ENCODE measurements at regions not wholly inside any gene's neighbourhood (a gene's known extent, or its start where the extent isn't known, plus 50 kb on each side); places are given as distances from the start of the nearest gene placed in this dataset.
A peak's percentile ranks its signal among the peaks of the same experiment; 100 is the strongest.
"Not testable (repeated sequence)": the region's sequence is repeated elsewhere in the genome, so short reads cannot be mapped to it uniquely, and the experiment has no call there.

DNA sequence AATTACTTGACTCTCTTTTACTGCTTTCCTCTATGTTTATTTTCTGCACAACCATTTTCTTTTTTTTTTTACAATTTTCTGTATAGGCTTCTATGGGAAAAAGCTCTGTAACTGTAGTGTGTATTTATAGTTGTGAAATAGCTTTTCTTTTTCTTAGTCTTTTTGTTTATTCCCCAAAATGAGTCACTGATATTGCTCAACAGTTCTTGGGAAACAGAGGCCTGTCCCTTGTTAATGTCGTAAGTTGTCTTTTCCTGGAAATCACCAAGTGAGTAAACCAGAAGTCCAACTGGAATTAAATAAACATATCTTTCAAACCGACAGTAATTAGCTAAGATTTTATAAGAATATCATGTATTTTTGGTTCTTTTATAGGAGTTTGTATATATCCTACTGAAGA, 325.1 kb upstream of the PRR16 start:
- H3K27ac ChIP-seq: peak overlapping the region in 4 of 5 donors; percentile 51 to 77 (median 62)
- H3K36me3 ChIP-seq: no peaks in the 10 kb centered on the region
- 38 to 52% (median 41%) methylated on average over 2 of the region's 2 CpGs for WGBS, 5 donors
- peaks cover 4 to 13% (median 4%) of the 10 kb centered on the region in 4 donors for H3K4me1 ChIP-seq
- H3K27me3 ChIP-seq: no peaks in the 10 kb centered on the region
- H3K4me3 ChIP-seq: no peak overlapping the region
- no peak for TF ChIP-seq EP300 (IDR thresholded peaks at IDR 0.05)
- TF ChIP-seq POLR2AphosphoS5 (IDR thresholded peaks at IDR 0.05): peak; percentile 59 to 86 (median 81)
- peak in 1 of 2 donors; percentile 74 for DNase-seq
- H3K9me3 ChIP-seq: no peaks in the 10 kb centered on the region
- intact Hi-C loops (cut with DNase I; ENCODE audit: low total_unique reads): no loop called here

DNA sequence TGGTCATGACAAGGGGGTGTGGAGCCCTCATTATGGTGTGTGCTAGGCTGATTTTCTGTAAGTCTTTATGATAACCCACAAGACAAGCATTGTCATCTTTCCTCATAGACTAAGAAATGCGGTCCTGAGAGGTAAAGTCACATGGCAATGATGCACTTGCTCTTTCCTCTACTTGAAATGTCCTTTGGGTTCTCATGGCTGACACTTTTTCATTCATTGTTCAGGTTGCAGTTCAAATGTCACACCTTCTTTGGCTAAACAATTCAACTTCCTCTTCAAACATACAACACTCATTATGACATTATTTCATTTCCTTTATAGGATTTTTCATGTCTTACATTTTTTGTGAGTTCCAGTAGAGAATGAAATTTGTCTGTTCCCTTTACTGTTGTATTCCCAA, 323.6 kb upstream of the PRR16 start:
- H3K4me1 ChIP-seq: peaks cover 4 to 13% (median 4%) of the 10 kb centered on the region in 4 donors
- H3K4me3 ChIP-seq: no peak overlapping the region
- H3K27me3 ChIP-seq: no peaks in the 10 kb centered on the region
- intact Hi-C loops (cut with DNase I; ENCODE audit: low total_unique reads): no loop called here
- peak overlapping the region in 3 of 5 donors; percentile 61 to 77 (median 64) for H3K27ac ChIP-seq
- TF ChIP-seq EP300 (IDR thresholded peaks at IDR 0.05): no peak
- no peak for TF ChIP-seq POLR2A (IDR thresholded peaks at IDR 0.05)
- TF ChIP-seq POLR2AphosphoS5 (IDR thresholded peaks at IDR 0.05): no peak
- TF ChIP-seq, protein P1, sequence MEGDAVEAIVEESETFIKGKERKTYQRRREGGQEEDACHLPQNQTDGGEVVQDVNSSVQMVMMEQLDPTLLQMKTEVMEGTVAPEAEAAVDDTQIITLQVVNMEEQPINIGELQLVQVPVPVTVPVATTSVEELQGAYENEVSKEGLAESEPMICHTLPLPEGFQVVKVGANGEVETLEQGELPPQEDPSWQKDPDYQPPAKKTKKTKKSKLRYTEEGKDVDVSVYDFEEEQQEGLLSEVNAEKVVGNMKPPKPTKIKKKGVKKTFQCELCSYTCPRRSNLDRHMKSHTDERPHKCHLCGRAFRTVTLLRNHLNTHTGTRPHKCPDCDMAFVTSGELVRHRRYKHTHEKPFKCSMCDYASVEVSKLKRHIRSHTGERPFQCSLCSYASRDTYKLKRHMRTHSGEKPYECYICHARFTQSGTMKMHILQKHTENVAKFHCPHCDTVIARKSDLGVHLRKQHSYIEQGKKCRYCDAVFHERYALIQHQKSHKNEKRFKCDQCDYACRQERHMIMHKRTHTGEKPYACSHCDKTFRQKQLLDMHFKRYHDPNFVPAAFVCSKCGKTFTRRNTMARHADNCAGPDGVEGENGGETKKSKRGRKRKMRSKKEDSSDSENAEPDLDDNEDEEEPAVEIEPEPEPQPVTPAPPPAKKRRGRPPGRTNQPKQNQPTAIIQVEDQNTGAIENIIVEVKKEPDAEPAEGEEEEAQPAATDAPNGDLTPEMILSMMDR (IDR thresholded peaks at IDR 0.05): no peak
- H3K9me3 ChIP-seq: peaks cover 0 to 11% (median 8%) of the 10 kb centered on the region in 4 donors
- no peak for DNase-seq
- WGBS, 5 donors: 0 to 88% (median 40%) methylated on average over 1 of the region's 1 CpG
- H3K36me3 ChIP-seq: no peaks in the 10 kb centered on the region

DNA sequence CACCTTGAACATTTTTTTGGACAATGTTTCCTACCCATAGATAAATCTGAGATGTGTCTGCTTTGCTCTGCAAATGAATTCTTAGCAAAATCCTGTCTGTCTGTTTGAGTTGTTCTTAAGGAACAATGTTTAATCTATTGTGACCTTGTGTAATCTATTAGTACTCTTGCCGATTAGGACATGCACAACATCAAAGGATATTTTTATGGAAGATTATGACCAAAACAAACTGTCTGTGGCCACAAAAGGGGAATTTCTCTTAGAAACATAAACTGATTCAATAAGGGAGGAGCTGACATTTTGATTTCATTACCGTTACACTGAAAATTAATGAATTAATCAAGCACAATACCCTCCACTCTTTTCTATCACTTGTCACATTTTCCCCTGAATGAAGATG, 323.0 kb upstream of the PRR16 start:
- no peak overlapping the region for H3K4me3 ChIP-seq
- WGBS, 5 donors: 20 to 49% (median 34%) methylated on average over 2 of the region's 2 CpGs
- H3K27ac ChIP-seq: peak overlapping the region in 1 of 5 donors; percentile 77
- peaks cover 0 to 17% (median 8%) of the 10 kb centered on the region in 4 donors for H3K9me3 ChIP-seq
- intact Hi-C loops (cut with DNase I; ENCODE audit: low total_unique reads): no loop called here
- peaks cover 4 to 13% (median 4%) of the 10 kb centered on the region in 4 donors for H3K4me1 ChIP-seq
- TF ChIP-seq POLR2AphosphoS5 (IDR thresholded peaks at IDR 0.05) (no peak), EP300 (IDR thresholded peaks at IDR 0.05) (no peak)
- no peaks in the 10 kb centered on the region for H3K27me3 ChIP-seq
- no peaks in the 10 kb centered on the region for H3K36me3 ChIP-seq
- no peak for DNase-seq

DNA sequence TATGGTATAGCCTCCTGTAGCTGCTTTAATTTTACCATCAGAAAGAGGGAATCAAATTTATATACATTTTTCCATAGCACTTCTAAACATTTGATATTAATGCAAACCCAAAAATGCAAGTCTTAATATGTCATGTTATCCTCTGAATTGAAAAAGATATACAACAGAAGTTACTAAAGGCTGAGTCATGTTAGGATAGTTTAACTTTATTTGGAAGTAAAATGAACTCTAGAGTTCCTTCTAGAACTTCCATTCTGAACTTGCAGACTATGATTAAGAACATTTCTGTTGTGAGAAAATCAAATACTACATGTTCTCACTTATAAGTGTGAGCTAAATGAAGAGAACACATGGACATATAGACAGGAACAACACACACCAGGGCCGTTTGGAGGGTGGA, 317.3 kb upstream of the PRR16 start:
- WGBS, 5 donors: 47 to 80% (median 67%) methylated on average over 1 of the region's 1 CpG
- H3K27ac ChIP-seq: no peak overlapping the region
- no peaks in the 10 kb centered on the region for H3K27me3 ChIP-seq
- intact Hi-C loops (cut with DNase I; ENCODE audit: low total_unique reads): no loop called here
- no peaks in the 10 kb centered on the region for H3K36me3 ChIP-seq
- DNase-seq: no peak
- H3K9me3 ChIP-seq: peaks cover 0 to 21% (median 8%) of the 10 kb centered on the region in 4 donors
- TF ChIP-seq, protein P1 (IDR thresholded peaks at IDR 0.05): no peak
- TF ChIP-seq POLR2A (IDR thresholded peaks at IDR 0.05): no peak
- TF ChIP-seq POLR2AphosphoS5 (IDR thresholded peaks at IDR 0.05): no peak
- TF ChIP-seq EP300 (IDR thresholded peaks at IDR 0.05): no peak
- no peak overlapping the region for H3K4me3 ChIP-seq
- H3K4me1 ChIP-seq: no peaks in the 10 kb centered on the region

DNA sequence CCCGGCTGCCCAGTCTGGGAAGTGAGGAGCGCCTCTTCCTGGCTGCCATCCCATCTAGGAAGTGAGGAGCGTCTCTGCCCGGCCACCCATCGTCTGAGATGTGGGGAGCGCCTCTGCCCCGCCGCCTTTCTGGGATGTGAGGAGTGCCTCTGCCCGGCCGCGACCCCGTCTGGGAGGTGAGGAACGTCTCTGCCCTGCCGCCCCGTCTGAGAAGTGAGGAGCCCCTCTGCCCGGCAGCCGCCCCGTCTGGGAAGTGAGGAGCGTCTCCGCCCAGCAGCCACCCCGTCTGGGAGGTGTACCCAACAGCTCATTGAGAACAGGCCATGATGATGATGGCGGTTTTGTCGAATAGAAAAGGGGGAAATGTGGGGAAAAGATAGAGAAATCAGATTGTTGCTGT, 316.2 kb upstream of the PRR16 start:
- intact Hi-C loops (cut with DNase I; ENCODE audit: low total_unique reads); DNase-seq; H3K4me1 ChIP-seq; H3K27ac ChIP-seq; H3K4me3 ChIP-seq; H3K27me3 ChIP-seq; H3K36me3 ChIP-seq: not testable (repeated sequence)
- 94 to 98% (median 97%) methylated on average over 12 to 21 of the region's 23 CpGs for WGBS, 5 donors
- H3K9me3 ChIP-seq: peaks cover 0 to 21% (median 8%) of the 10 kb centered on the region in 4 donors

DNA sequence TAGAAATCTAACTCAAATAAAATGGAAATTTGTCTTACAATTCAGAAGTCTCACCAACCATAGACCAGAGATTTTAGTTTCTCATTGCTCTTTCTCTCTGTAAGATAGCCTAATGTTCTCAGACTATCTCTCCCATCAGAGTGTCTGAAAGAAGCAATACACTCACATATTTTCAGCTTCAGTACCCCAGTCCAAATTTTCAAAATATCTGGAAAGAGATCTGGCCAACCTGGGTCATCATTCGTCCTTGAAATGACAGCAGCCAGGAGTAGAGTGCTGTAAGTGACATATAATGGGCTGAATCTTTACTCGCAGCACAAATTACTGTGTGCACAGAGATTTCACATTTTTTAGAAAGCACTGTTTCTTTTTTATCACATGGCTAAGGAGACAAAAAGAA, 313.3 kb upstream of the PRR16 start:
- Histone ChIP-seq H3K36me3 (no peaks in the 10 kb centered on the region), H3K4me1 (no peaks in the 10 kb centered on the region), H3K27ac (no peak overlapping the region), H3K9me3 (peaks cover 0 to 7% (median 0%) of the 10 kb centered on the region in 4 donors), H3K4me3 (no peak overlapping the region), H3K27me3 (no peaks in the 10 kb centered on the region)
- intact Hi-C loops (cut with DNase I; ENCODE audit: low total_unique reads): no loop called here
- WGBS, 5 donors: 72 to 84% (median 76%) methylated on average over 2 of the region's 2 CpGs
- no peak for DNase-seq
- TF ChIP-seq, protein P1 (IDR thresholded peaks at IDR 0.05): no peak
- TF ChIP-seq EP300 (IDR thresholded peaks at IDR 0.05) (no peak), POLR2AphosphoS5 (IDR thresholded peaks at IDR 0.05) (no peak), POLR2A (IDR thresholded peaks at IDR 0.05) (no peak)
